Stomach (tissue), 8 donors: ENCODE measurements at regions not wholly inside any gene's neighbourhood (a gene's known extent, or its start where the extent isn't known, plus 50 kb on each side); places are given as distances from the start of the nearest gene placed in this dataset.

Source experiments
- DNase-seq, 2 donors: peaks; one replicate each; pipeline versions ENCODE4 v3.0.0 to v3.0.0-alpha.2; 2013 to 2019
- H3K27ac ChIP-seq, 5 donors: fragments of 200-600 bp in 4 of 5; sonication (generic) in 4 of 5; one replicate each; pipeline ENCODE4 v1.5.1; 2013 to 2019; ENCODE audit warnings: mild to moderate bottlenecking in 1 of 5, moderate library complexity in 1 of 5
- H3K27me3 ChIP-seq, 3 donors: fragments of 200-600 bp; sonication (generic); one replicate each; pipeline ENCODE4 v1.5.1; 2017 to 2019; ENCODE audit warnings: mixed run types in 1 of 3
- H3K36me3 ChIP-seq, 4 donors: fragments of 200-600 bp; sonication (generic); 1 replicate in 3 of 4; 2 replicates in 1 of 4; pipeline ENCODE4 v1.5.1; 2016 to 2019
- H3K4me1 ChIP-seq, 4 donors: fragments of 200-600 bp; sonication (generic); one replicate each; pipeline ENCODE4 v1.5.1; 2016 to 2019
- H3K4me3 ChIP-seq, 4 donors: fragments of 200-600 bp; sonication (generic) in 3 of 4; one replicate each; pipeline ENCODE4 v1.5.1; 2016 to 2019; ENCODE audit warnings: mild to moderate bottlenecking in 1 of 4
- H3K9me3 ChIP-seq, 4 donors: fragments of 200-600 bp; sonication (generic); one replicate each; pipeline ENCODE4 v1.5.1; 2016 to 2019
- EP300 ChIP-seq: sonication (generic); formaldehyde crosslinking; IDR thresholded peaks from one replicate; pipeline ENCODE4 v1.6.1; 2017; ENCODE audit warnings: antibody characterized with exemption
- POLR2A ChIP-seq, 4 donors: fragments of 450-650 bp; IDR thresholded peaks; one replicate each; pipeline ENCODE4 v1.6.1; 2016; ENCODE audit warnings: antibody characterized with exemption in 4 of 4, control low read depth in 2 of 4, mild to moderate bottlenecking in 1 of 4, moderate library complexity in 1 of 4
- POLR2AphosphoS5 ChIP-seq, 3 donors: sonication (generic); formaldehyde crosslinking; IDR thresholded peaks; one replicate each; pipeline ENCODE4 v1.6.1; 2016; ENCODE audit warnings: antibody characterized with exemption in 3 of 3
- WGBS, 5 donors: extraction: QIAGEN DNeasy Blood & Tissue Kit in 3 of 5; methylation state at CpG; one replicate each; pipeline versions ENCODE4 v1.1.5 to v1.1.7; 2013 to 2018; 5-methylcytosine and 5-hydroxymethylcytosine counted together
- intact Hi-C: fragments of 100-400 bp; cut with DNase I; formaldehyde crosslinking; loops from one replicate; pipeline ENCODE4 v1.15.1; 2023; ENCODE audit warnings: low total_unique reads
- TF ChIP-seq, protein P1 (sequence below), 7 experiments: fragments of 450-650 bp in 4 of 7; fragments of 200-600 bp in 3 of 7; sonication (generic) in 3 of 7; IDR thresholded peaks; one replicate each; pipeline ENCODE4 v1.5.1; 2016 to 2019; ENCODE audit warnings: antibody characterized with exemption in 7 of 7, control low read depth in 2 of 7, mild to moderate bottlenecking in 1 of 7
- donor health status: healthy with polysubstance abuse.
- donor health status: Bipolar disorder and iron deficiency.
- donor health status: healthy.

DNA sequence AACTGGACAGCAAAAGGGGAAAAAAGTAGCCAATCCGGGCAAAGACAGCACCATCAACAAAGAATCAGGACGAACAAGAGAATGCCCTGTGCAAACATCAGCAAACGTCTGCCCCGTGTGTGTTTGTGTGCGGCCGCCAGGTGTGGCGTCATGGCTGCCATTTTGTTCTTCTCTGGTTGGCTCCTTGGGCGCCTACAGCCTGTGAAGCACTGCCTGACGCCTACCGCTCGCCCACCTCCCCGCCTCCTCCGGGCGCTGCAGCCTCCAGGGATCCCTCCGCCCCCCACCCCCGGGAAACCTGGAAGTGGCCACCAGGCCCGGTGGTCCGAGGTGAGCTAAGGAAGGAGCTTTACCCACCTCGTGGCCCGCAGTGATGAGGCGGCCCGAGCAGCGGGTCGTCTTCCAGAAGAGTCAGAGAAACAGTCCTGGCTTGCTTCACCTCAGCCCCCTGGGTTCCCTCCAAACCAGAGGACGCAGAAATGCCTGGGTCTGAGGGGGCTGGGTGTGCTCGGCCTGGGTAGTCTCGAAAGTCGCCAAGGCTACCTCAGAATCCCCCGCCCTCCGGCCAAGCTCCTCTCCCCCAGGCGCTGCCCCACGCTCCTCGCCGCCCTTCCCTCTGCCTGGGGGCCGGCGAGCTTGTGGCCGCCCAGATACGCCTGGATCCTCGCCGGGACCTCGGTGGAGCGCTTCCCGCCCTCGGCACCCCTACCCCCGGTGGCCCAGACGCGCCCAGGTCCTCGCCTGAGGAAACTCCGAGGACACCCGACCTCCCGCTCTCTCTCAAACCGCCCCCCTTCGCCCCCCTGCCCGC lies 61.8 kb upstream of the IL6 start:
- WGBS, 5 donors = 92 to 95% (median 95%) methylated on average over 48 to 54 of the region's 54 CpGs
- no peak for DNase-seq
- Histone ChIP-seq H3K4me3 (no peak overlapping the region), H3K27me3 (peaks cover 0 to 6% (median 0%) of the 10 kb centered on the region in 3 donors), H3K27ac (no peak overlapping the region), H3K9me3 (no peaks in the 10 kb centered on the region), H3K36me3 (no peaks in the 10 kb centered on the region), H3K4me1 (no peaks in the 10 kb centered on the region)
- no peak for TF ChIP-seq POLR2A (IDR thresholded peaks at IDR 0.05)
- TF ChIP-seq POLR2AphosphoS5 (IDR thresholded peaks at IDR 0.05) = no peak
- TF ChIP-seq, protein P1, sequence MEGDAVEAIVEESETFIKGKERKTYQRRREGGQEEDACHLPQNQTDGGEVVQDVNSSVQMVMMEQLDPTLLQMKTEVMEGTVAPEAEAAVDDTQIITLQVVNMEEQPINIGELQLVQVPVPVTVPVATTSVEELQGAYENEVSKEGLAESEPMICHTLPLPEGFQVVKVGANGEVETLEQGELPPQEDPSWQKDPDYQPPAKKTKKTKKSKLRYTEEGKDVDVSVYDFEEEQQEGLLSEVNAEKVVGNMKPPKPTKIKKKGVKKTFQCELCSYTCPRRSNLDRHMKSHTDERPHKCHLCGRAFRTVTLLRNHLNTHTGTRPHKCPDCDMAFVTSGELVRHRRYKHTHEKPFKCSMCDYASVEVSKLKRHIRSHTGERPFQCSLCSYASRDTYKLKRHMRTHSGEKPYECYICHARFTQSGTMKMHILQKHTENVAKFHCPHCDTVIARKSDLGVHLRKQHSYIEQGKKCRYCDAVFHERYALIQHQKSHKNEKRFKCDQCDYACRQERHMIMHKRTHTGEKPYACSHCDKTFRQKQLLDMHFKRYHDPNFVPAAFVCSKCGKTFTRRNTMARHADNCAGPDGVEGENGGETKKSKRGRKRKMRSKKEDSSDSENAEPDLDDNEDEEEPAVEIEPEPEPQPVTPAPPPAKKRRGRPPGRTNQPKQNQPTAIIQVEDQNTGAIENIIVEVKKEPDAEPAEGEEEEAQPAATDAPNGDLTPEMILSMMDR (IDR thresholded peaks at IDR 0.05) = no peak
- no peak for TF ChIP-seq EP300
- intact Hi-C loops = no loop called here

DNA sequence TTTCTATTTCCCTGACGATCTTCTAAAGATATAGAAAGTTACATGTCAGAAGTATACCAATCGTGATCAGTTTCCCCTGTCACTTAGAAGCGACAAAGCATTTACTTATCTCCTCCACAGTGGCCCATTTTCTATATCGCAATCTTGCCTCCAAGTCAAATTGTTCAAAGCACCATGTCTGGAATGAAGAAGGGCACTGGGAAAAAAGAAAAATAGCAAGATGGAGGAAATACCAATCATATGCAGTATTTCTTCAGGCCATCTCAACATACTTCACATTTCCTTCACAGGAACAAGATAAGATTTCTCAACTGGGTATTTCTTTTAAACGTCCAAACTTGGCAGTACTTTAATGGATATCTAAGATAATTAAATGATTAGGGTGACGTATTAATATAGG lies 63.3 kb upstream of the IL6 start:
- no peaks in the 10 kb centered on the region for H3K9me3 ChIP-seq
- TF ChIP-seq, protein P1 (IDR thresholded peaks at IDR 0.05) = no peak
- TF ChIP-seq POLR2AphosphoS5 (IDR thresholded peaks at IDR 0.05) (no peak), EP300 (no peak), POLR2A (IDR thresholded peaks at IDR 0.05) (no peak)
- WGBS, 5 donors = 72 to 79% (median 74%) methylated on average over 6 of the region's 6 CpGs
- no peak overlapping the region for H3K27ac ChIP-seq
- no peak overlapping the region for H3K4me3 ChIP-seq
- DNase-seq = no peak
- intact Hi-C loops = no loop called here
- peaks cover 0 to 6% (median 0%) of the 10 kb centered on the region in 3 donors for H3K27me3 ChIP-seq
- H3K36me3 ChIP-seq = no peaks in the 10 kb centered on the region
- no peaks in the 10 kb centered on the region for H3K4me1 ChIP-seq

DNA sequence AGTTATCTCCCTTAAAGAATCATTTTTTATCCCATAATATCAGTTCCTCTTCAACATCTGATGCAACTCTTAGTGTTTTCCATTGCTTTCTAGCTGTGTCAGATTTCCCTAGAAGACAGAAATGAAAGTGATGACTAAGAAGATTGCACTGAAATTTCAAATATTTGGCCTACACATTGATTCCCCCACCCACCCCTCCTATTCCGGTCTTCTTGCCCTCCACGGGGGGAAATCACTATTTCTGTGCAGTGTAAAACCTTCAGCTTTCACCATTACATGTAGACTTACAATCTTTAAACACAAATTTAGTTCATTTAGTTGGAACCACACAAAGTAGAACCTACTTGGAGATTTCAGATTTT lies 63.7 kb upstream of the IL6 start:
- intact Hi-C loops = no loop called here
- Histone ChIP-seq H3K27me3 (peaks cover 0 to 6% (median 0%) of the 10 kb centered on the region in 3 donors), H3K9me3 (no peaks in the 10 kb centered on the region), H3K36me3 (no peaks in the 10 kb centered on the region), H3K4me1 (no peaks in the 10 kb centered on the region), H3K4me3 (no peak overlapping the region), H3K27ac (no peak overlapping the region)
- TF ChIP-seq POLR2AphosphoS5 (IDR thresholded peaks at IDR 0.05) = no peak
- TF ChIP-seq EP300 = no peak
- TF ChIP-seq POLR2A (IDR thresholded peaks at IDR 0.05) = no peak
- TF ChIP-seq, protein P1 (IDR thresholded peaks at IDR 0.05) = no peak
- DNase-seq = no peak
- 62 to 68% (median 67%) methylated on average over 2 of the region's 2 CpGs for WGBS, 5 donors

DNA sequence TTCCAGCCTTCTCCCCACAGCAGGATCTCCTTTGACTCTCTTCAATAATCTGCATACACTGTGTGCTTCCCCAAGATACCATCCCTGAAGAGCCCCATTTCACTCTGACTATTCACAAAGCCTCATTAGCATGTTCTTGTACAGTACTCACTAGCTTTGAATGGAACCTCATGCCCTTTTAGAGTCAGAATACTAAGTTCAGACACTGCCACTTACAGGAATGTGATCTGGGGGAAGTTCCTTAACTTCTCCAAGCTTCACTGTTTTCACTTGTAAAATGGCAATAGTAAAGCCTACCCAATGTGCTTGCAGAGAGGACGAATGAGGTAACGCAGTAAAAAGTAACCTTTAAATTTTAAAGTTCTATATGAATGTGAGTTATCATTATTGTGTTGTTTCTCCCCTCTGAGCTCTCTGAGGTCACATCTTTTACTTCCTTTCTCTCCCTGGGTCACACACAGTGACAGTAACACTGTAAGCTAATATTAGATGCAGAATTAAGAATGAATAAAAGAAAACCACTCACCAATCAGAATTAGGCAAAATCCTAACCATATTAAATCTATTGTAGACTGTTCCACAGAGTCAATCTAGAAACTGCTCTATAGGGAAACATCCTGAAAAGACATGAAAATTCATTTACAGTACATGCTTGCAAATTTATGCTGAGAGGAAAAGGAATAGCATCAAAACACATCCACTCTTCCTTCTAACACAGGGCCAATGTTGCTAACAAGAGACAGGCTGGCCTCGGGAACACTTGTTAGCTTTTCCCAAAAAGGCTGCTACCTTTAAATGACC lies 64.2 kb upstream of the IL6 start:
- intact Hi-C loops = no loop called here
- H3K36me3 ChIP-seq = no peaks in the 10 kb centered on the region
- H3K4me3 ChIP-seq = no peak overlapping the region
- no peaks in the 10 kb centered on the region for H3K9me3 ChIP-seq
- TF ChIP-seq, protein P1 (IDR thresholded peaks at IDR 0.05) = no peak
- TF ChIP-seq POLR2A (IDR thresholded peaks at IDR 0.05) = no peak
- TF ChIP-seq POLR2AphosphoS5 (IDR thresholded peaks at IDR 0.05) = no peak
- TF ChIP-seq EP300 = no peak
- DNase-seq = no peak
- 72 to 88% (median 82%) methylated on average over 3 of the region's 3 CpGs for WGBS, 5 donors
- H3K27me3 ChIP-seq = peaks cover 0 to 6% (median 0%) of the 10 kb centered on the region in 3 donors
- no peaks in the 10 kb centered on the region for H3K4me1 ChIP-seq
- H3K27ac ChIP-seq = no peak overlapping the region
